Umbilical cord (tissue), 1 donor: ENCODE measurements at regions not wholly inside any gene's neighbourhood (a gene's known extent, or its start where the extent isn't known, plus 50 kb on each side); places are given as distances from the start of the nearest gene placed in this dataset.
"Not testable (repeated sequence)": the region's sequence is repeated elsewhere in the genome, so short reads cannot be mapped to it uniquely, and the experiment has no call there.

Experiments used
- DNase-seq: peaks from one replicate; pipeline ENCODE4 v3.0.0-alpha.2; 2015; ENCODE audit warnings: low spot score

DNA sequence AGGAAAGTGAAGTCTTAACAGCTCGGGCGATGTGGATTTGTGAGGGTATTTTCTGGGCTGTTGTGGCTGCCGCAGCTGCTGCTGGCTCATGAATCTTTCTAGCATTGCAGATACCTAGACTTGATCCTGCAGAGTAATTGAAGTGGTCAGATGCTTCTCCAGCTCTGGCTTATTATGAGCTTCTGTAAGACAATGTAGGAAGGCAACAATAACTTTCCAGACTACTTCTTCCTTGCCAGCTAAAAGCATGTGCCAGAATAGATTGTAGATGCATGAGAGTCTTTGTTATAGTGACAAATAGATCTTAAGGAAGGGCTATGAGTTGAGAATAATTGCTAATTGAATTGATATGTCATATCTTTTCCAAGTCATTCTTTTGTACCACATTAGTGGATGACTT lies 461.4 kb upstream of the POT1 start:
- no peak for DNase-seq

DNA sequence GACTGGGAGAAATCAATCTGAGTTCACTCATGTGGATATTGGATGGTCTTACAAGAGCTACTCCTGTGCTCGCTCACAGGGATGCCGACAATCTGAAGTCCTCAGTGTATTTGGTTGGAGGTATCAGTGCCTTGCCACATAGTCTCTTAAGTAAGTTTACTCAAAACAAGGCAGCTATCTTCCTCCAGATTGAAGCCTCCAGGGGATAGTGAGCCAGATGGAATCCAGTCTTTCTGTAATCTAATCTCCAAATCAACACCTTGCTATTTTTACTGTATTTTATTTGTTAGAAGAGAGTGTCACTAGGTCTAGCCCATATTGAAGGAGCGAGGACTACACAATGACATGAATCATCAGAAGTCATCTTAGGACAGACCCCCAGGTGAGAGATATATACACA lies 456.6 kb upstream of the POT1 start:
- no peak for DNase-seq

- no peak for DNase-seq
Observed at GRCh38 chr7:125383324-125383723, 453.7 kb upstream of the POT1 start.

DNA sequence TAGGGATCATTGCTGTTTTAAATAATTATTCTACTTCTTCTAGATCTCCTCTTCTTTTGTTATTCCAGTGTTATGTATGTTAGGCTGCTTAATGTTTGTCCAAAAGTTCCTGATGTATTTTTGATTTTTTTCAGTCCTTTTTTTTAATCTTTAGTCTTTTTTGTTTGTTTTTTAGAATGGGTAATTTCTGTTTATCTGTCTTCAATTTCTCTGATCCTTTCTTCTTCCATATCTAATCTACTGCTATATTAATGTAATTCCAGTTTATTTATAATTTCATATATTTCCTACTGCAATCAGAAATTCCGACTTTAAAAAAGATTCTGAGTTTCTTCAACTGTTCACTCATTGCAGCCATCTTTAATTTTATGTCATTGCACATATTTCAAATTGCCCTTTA lies 452.8 kb upstream of the POT1 start:
- DNase-seq: no peak

DNA sequence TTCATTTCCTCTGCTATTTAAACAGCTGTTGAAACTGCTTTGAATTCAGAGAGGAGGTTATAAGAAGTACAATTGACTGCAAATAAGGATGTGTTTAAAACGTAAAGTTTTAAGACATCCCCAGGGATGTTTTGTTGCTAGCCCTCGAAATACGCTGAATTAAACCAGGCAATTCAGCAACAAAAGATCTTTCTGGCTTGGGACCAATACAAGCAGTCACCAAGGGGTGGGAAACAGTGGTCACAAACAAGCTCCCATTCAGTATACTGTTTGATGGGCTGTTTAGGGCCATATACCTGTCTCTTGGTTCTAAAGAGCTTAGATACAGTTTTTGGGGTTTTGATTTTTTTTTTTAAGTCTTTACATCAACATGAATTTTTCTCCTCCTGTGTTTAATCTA lies 446.3 kb upstream of the POT1 start:
- DNase-seq: no peak

GRCh38 chr7:125370502-125370901 lies 440.9 kb upstream of the POT1 start:
- DNase-seq: no peak

DNA sequence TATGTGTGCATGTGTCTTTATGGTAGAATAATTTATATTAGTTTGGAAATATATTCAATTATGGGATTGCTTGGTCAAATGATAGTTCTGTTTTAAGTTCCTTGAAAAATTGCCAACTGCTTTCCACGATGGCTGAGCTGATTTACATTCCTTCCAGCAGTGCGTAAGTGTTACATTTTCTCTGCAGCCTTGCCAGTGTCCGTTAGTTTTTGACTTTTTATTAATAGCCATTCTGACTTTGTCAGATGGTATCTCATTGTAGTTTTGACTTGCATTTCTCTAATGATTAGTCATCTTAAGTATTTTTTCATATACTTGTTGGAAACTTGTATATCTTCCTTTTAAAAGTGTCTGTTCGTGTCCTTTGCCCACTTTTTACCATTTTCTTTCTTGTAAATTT lies 434.2 kb upstream of the POT1 start:
- no peak for DNase-seq

DNA sequence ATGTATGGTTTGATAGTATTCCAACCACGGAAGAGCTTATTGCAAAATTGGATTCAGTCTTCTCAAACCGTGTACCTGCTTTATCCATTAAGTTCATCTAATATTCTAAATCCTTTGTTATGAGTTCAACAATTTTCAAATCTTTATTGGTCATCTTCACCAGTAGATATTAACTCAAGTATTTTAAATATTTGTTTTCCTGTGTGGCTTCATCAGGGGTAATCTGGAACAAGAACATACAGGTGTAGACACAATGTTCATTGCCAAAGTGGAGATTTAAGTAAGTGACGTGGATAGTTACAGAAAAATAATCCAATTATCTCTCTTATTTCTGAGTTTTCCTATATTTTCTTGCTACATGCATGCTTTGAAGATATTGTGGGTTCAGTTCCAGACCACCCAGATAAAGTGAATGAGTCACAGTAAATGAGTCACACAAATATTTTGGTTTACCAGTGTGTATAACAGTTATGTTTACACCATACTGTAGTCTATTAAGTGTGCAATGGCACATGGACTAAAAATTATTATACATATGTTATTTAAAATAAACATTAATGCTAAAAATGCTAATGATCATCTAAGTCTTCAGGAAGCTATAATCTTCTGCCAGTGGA lies 429.0 kb upstream of the POT1 start:
- no peak for DNase-seq

GRCh38 chr7:125357676-125358455 lies 428.2 kb upstream of the POT1 start:
- DNase-seq: no peak

DNA sequence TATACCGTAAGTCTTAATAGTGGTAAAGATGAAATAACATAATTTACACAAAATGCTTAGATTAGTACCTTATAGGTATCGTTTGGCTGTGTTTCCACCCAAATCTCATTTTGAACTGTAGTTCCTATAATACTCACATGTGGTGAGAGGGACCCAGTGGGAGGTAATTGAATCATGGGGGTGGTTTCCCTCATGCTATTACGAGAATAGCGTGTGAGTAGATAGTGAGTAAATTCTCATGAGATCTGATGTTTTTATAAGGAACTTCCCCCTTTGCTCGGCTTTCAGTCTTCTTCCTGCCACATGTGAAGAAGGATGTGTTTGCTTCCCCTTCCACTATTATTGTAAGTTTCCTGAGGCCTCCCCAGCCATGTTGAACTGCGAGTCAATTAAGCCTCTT lies 426.3 kb upstream of the POT1 start:
- peak; percentile 8 for DNase-seq

GRCh38 chr7:125347269-125347668 lies 417.6 kb upstream of the POT1 start:
- DNase-seq: no peak

DNA sequence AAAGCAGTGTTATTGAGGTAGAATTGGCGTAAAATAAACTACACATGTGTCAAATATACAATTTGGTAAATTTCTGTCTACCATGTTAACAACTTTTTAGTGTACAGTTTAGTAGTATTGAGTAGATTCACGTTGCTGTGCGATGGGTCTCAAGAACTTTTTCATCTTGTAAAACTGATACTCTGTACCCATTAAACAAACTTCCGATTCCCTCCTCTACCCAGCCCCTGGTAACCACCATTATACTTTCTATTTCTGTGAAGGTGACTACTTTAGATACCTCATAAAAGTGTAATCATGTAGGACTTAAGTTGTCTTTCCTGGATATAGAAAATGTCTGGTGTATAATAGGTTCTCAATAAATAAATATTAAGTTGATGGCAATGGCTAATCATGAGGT lies 408.5 kb upstream of the POT1 start:
- DNase-seq: no peak

GRCh38 chr7:125336326-125336725 lies 406.7 kb upstream of the POT1 start:
- DNase-seq: no peak

- no peak for DNase-seq
Observed at GRCh38 chr7:125326666-125327255, 397.1 kb upstream of the POT1 start.

DNA sequence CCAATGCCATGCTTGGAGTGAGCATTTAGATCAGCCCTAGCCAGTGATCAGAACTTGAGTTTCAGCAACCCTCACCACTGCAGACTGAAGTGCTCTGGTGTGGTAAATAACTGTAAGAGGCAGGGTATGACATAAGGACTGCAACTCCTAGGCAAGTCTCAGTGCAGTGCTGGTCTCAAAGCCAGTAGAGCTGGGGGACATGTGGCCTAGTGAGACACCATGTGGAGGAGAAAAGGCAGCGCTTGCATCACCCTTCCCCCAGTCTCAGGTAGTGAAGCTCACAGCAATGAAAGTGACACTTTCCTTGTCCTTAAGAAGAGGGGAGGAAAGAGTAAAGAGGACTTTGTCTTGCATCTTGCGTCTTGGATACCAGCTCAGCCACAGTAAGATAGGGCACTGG lies 386.8 kb upstream of the POT1 start:
- peak; percentile 29 for DNase-seq

DNA sequence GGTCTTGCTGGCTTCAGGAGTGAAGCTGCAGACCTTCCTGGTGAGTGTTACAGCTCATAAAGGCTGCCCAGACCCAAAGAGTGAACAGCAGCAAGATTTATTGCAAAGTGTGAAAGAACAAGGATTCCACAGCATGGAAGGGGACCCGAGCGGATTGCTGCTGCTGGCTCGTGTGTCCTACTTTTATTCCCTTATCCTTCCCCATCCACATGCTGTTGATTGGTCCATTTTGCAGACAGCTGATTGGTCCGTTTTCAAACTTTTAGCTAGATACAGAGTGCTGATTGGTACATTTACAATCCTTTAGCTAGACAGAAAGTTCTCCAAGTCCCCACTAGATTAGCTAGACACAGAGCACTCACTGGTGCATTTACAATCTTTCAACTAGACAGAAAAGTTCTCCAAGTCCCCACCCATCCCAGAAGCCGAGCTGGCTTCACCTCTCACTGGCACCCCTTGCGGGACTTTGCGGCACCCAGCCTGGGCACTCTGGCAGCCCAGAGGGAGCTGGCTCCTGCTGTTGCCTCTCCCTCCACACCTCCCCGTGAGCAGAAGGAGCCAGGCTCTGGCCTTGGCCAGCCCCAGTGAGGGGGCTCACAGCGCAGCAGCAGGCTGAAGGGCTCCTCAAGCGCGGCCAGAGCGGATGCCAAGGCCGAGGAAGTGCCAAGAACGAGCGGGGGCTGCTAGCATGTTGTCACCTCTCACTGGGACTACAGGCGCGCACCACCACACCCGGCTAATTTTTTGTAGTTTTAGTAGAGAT lies 369.6 kb upstream of the POT1 start:
- no peak for DNase-seq

GRCh38 chr7:125279961-125280360 lies 350.3 kb upstream of the POT1 start:
- DNase-seq: no peak

- no peak for DNase-seq
Observed at GRCh38 chr7:125278318-125278717, 348.7 kb upstream of the POT1 start.

- DNase-seq: not testable (repeated sequence)
Observed at GRCh38 chr7:125274742-125275141, 345.1 kb upstream of the POT1 start.

DNA sequence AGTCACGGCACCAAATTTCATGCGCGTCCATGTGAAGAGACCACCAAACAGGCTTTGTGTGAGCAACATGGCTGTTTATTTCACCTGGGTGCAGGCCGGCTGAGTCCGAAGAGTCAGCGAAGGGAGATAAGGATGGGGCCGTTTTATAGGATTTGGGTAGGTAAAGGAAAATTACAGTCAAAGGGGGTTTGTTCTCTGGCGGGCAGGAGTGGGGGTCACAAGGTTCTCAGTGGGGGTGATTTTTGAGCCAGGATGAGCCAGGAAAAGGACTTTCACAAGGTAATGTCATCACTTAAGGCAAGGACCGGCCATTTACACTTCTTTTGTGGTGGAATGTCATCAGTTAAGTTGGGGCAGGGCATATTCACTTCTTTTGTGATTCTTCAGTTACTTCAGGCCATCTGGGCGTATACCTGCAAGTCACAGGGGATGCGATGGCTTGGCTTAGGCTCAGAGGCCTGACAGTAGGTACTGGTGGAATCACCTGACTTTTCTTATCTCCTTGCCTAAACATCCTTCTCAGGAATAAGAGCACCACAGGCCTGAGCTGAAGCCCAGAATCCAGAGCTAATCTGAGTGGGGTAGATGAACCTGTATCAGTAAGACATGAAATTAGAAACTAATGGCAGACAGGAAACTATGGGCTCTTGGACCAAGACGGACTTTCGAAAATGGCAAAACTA lies 334.7 kb upstream of the POT1 start:
- DNase-seq: not testable (repeated sequence)

- DNase-seq: not testable (repeated sequence)
Observed at GRCh38 chr7:125258876-125259417, 329.3 kb upstream of the POT1 start.
